NCI-H2196 (cell line): ENCODE measurements at regions not wholly inside any gene's neighbourhood (a gene's known extent, or its start where the extent isn't known, plus 50 kb on each side); places are given as distances from the start of the nearest gene placed in this dataset.
"Not testable (repeated sequence)": the region's sequence is repeated elsewhere in the genome, so short reads cannot be mapped to it uniquely, and the experiment has no call there.

Experiments
- DNase-seq: peaks from one replicate; lab custom pipeline; 2025; ENCODE audit not compliant: unreplicated experiment; lab: John Stamatoyannopoulos, UW

- not testable (repeated sequence) for DNase-seq
Measured at GRCh38 chr7:96923345-96923744, 82.0 kb upstream of the DLX6 start.

- no peak for DNase-seq
Measured at GRCh38 chr7:96927131-96927530, 78.2 kb upstream of the DLX6 start.

GRCh38 chr7:96928965-96929364 lies 76.4 kb upstream of the DLX6 start:
- no peak for DNase-seq

GRCh38 chr7:96931891-96932290 lies 73.5 kb upstream of the DLX6 start:
- DNase-seq = no peak

- no peak for DNase-seq
Measured at GRCh38 chr7:96933067-96933645, 72.2 kb upstream of the DLX6 start.

GRCh38 chr7:96936621-96937020 lies 68.7 kb upstream of the DLX6 start:
- DNase-seq = no peak

GRCh38 chr7:96942112-96942511 lies 63.2 kb upstream of the DLX6 start:
- DNase-seq = no peak

GRCh38 chr7:96949766-96950165 lies 55.6 kb upstream of the DLX6 start:
- peak; percentile 77 for DNase-seq

GRCh38 chr7:96952974-96953391 lies 52.4 kb upstream of the DLX6 start:
- no peak for DNase-seq

- no peak for DNase-seq
Measured at GRCh38 chr7:96953676-96954513, 51.5 kb upstream of the DLX6 start.
